ENCODE measurements at regions not wholly inside any gene's neighbourhood (a gene's known extent, or its start where the extent isn't known, plus 50 kb on each side); places are given as distances from the start of the nearest gene placed in this dataset.

DNA sequence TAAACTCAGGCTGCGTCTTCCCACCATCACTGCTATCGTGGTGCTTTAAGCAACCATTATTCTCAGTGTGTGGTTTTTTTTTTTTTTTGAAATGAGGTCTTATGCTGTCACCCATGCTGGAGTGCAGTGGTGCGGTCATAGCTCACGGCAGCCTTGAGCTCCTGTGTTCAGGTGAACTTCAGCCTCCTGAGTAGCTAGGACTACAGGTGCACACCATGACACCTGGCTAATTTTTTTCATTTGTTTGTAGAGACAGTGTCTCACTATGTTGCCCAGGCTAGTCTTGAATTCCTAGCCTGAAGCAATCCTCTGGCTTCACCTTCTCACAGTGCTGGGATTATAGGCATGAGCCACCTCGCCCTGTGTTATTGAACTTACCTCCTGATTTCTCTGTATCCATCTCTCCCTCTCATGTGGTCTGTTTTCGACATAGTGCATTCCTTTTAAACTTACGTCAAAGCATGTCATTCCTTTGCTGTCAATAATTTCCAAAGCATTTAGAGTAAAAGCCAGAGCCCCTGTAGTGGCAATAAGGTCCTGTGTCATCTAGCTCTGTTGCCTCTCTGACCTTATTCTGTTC lies 255.5 kb downstream of the SNAPC1 start:
- Mint-ChIP-seq H3K27me3 (ENCODE audit: low read depth in 3 of 3) (peaks cover 2 to 3% (median 2%) of the 10 kb centered on the region in 3 donors), H3K9me3 (no peaks in the 10 kb centered on the region), H3K27ac (no peak overlapping the region), H3K4me3 (no peak overlapping the region), H3K4me1 (no peaks in the 10 kb centered on the region), H3K36me3 (peaks cover 0 to 3% (median 3%) of the 10 kb centered on the region in 3 donors)
- DNase-seq = no peak

DNA sequence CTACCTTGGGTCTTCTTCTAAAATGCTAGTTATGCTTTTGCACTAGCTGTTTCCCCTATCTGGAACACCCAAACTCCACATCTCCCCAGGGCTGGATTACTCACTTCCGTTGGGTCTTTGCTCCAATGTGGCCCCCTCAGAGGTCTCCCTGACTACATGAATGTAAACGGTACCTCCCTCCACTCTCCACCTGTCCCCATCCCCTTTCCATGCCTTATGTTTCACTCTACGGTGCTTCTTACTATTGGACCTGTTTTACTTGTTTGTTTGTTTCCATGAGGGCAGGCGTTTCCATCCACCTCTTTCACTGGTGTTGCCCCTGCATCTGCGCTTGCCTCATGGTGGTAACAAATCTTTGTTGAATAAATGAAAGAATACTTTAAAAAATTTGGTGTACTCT lies 256.4 kb downstream of the SNAPC1 start:
- peaks cover 4 to 6% (median 6%) of the 10 kb centered on the region in 3 donors for H3K27me3 Mint-ChIP-seq (ENCODE audit: low read depth in 3 of 3)
- H3K4me3 Mint-ChIP-seq = no peak overlapping the region
- DNase-seq = no peak
- H3K4me1 Mint-ChIP-seq = no peaks in the 10 kb centered on the region
- H3K36me3 Mint-ChIP-seq = peaks cover 0 to 3% (median 3%) of the 10 kb centered on the region in 3 donors
- no peaks in the 10 kb centered on the region for H3K9me3 Mint-ChIP-seq
- no peak overlapping the region for H3K27ac Mint-ChIP-seq

DNA sequence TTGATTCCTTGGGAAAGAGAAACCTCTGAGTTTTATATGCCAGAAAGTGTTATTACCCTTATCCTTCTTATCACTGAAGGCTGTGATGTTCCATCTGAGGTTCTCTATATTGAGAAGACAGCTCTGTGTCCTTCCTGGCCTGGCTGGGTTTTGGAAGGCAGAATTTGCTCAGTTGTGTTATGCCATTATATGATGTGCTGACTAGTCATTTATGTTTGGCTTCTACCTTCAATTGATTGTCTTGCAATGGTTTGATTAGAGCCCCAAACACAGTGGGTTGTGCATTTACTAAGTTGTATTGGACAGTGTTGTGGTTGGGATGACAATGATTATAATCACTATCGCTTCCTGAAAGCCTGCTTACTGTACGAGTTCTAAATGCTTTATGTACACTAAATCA lies 265.7 kb downstream of the SNAPC1 start:
- DNase-seq = no peak
- Mint-ChIP-seq H3K4me1 (no peaks in the 10 kb centered on the region), H3K4me3 (no peak overlapping the region), H3K27ac (no peak overlapping the region), H3K36me3 (peaks cover 0 to 15% (median 4%) of the 10 kb centered on the region in 3 donors), H3K9me3 (peaks cover 0 to 6% (median 0%) of the 10 kb centered on the region in 6 donors), H3K27me3 (ENCODE audit: low read depth in 3 of 3) (peaks cover 3 to 4% (median 4%) of the 10 kb centered on the region in 3 donors)

DNA sequence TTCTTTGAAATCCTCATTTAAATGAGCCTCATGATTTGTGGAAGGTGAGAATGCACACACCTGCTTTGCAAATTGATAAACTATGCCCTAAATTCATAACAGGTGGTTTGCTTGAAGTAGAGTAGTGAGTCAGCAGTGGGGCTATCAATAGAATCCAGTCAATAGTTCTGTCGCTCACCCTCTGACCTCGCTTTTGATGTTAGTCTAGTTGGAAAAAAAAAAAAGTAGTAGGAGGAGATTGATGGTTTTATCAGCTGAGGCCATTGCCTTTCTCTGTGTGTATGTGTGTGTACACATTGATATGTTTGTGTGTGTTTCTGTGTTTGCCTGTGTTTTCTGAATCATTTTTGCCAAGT lies 267.3 kb downstream of the SNAPC1 start:
- Mint-ChIP-seq H3K27me3 (ENCODE audit: low read depth in 3 of 3) (peaks cover 0 to 3% (median 0%) of the 10 kb centered on the region in 3 donors), H3K9me3 (peaks cover 0 to 11% (median 0%) of the 10 kb centered on the region in 6 donors), H3K4me1 (peaks cover 2 to 5% of the 10 kb centered on the region in 2 donors), H3K4me3 (no peak overlapping the region), H3K36me3 (peaks cover 0 to 13% (median 4%) of the 10 kb centered on the region in 3 donors), H3K27ac (no peak overlapping the region)
- no peak for DNase-seq

DNA sequence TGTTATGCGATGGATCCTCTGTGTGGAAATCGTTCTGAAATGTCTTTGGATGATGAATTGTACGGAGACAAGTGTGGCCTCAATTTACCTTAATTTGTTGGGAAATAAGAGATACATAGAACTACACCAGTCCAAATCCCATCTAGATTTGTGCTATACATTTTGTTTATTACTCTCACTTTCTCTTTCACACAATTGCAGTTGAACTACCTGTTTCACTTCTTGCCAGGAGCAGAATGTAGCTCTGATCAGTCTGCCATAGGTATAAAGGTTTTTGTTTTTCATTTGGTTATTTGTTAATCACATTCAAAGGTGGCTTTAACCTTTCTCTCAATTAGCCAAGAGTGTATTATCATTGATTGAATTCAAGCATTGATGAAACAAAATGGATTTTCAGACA lies 268.2 kb downstream of the SNAPC1 start:
- peaks cover 0 to 8% (median under 1%) of the 10 kb centered on the region in 3 donors for H3K36me3 Mint-ChIP-seq
- peaks cover 0 to 2% (median 0%) of the 10 kb centered on the region in 3 donors for H3K27me3 Mint-ChIP-seq (ENCODE audit: low read depth in 3 of 3)

DNA sequence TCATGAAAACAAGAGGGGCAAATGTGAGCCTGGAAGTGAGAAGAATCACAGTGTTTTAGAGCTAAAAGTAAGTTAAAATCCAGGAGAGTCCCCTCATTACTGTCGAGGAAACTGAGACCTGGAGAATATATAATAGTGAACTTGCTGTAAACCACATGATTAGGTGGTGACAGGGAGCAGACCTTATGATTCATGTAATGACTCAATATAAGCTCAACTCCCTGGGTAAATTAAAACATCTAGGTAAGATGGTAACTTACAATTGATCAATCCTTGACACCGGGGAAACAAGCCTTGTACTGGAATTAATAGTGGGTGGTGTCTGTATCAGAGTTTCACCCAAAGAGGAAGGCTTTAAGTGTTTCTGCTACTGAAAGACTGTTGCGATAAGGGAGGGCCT lies 269.3 kb downstream of the SNAPC1 start:
- Mint-ChIP-seq H3K27ac (no peak overlapping the region), H3K9me3 (peaks cover 0 to 5% (median 0%) of the 10 kb centered on the region in 6 donors), H3K36me3 (peaks cover 0 to 8% (median 0%) of the 10 kb centered on the region in 3 donors), H3K4me1 (peaks cover 9 to 13% of the 10 kb centered on the region in 2 donors), H3K4me3 (no peak overlapping the region), H3K27me3 (ENCODE audit: low read depth in 3 of 3) (peaks cover 0 to 2% (median 0%) of the 10 kb centered on the region in 3 donors)
- DNase-seq = no peak

More for the DNA sequence above, 268.2 kb downstream of the SNAPC1 start:
- H3K4me1 Mint-ChIP-seq = peaks cover 9 to 13% of the 10 kb centered on the region in 2 donors
- no peak overlapping the region for H3K4me3 Mint-ChIP-seq
- H3K27ac Mint-ChIP-seq = no peak overlapping the region
- peaks cover 0 to 5% (median 0%) of the 10 kb centered on the region in 6 donors for H3K9me3 Mint-ChIP-seq
- DNase-seq = no peak

DNA sequence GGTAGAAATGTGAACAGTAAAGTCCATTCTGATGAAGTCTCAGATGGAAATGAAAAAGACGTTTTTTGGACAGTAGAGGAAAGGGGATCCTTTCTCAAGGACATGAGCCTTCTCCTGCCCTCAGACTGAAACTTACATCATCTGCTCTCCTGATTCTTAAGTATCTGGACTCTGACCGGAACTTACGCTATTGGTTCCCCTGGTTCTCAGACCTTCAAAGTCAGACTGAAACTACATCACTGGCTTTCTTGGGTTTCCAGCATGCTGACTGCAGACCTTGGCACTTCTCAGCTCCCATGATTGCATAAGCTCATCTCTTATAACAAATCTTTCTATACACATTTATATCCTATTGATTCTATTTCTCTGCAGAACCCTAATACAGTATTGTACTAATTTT lies 291.0 kb downstream of the SNAPC1 start:
- Mint-ChIP-seq H3K4me3 (no peak overlapping the region), H3K27me3 (ENCODE audit: low read depth in 3 of 3) (peaks cover 2 to 7% (median 5%) of the 10 kb centered on the region in 3 donors), H3K36me3 (peaks cover 0 to 11% (median 0%) of the 10 kb centered on the region in 3 donors), H3K9me3 (no peaks in the 10 kb centered on the region), H3K27ac (no peak overlapping the region), H3K4me1 (no peaks in the 10 kb centered on the region)
- no peak for DNase-seq

DNA sequence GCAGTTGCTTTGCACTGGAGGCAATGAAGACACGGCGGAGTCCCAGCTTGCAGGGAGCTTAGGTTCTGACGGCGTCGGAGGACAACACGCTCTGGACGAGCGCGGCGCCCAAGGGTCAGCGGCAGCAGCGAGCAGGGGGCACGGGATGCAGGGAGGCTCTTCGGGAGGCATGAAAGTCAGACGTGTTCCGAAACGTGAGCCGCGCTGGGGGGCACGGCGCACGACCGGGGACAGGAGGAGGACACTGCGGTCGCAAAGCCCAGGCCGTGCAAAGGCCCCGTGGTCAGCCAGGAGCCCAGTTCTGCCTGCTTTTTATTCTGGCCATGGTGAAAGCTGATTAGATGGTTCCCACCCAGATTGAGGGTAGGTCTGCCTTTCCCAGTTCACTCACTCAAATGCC lies 294.6 kb downstream of the SNAPC1 start:
- H3K9me3 Mint-ChIP-seq = no peaks in the 10 kb centered on the region
- no peak overlapping the region for H3K27ac Mint-ChIP-seq
- no peak for DNase-seq
- H3K4me3 Mint-ChIP-seq = no peak overlapping the region
- peaks cover 2 to 5% (median 5%) of the 10 kb centered on the region in 3 donors for H3K27me3 Mint-ChIP-seq (ENCODE audit: low read depth in 3 of 3)
- peaks cover 2 to 6% of the 10 kb centered on the region in 2 donors for H3K4me1 Mint-ChIP-seq
- peaks cover 0 to 3% (median 0%) of the 10 kb centered on the region in 3 donors for H3K36me3 Mint-ChIP-seq

DNA sequence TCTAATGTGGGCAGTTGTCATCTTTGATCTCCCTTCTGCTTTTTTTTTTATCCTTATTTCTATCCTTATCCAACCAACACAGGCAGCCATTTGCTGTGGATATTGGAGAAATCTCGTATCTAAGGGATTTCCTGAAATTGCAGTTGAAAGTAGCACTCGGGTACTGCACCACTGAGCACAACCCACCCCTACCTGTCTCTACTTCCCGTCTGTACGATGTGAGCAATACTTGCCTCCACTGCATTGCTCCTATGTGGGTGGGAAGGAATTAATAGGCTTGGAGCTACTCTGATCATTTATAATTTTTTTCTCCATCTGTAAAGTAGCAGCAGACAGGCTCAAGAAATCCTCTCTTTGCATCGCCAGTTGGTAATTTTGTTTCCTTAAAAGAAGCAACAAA lies 300.4 kb downstream of the SNAPC1 start:
- DNase-seq = no peak
- H3K27me3 Mint-ChIP-seq (ENCODE audit: low read depth in 3 of 3) = peaks cover 0 to 6% (median 3%) of the 10 kb centered on the region in 3 donors
- no peak overlapping the region for H3K4me3 Mint-ChIP-seq
- H3K36me3 Mint-ChIP-seq = peaks cover 0 to 4% (median 0%) of the 10 kb centered on the region in 3 donors
- H3K4me1 Mint-ChIP-seq = peaks cover 2 to 6% of the 10 kb centered on the region in 2 donors
- H3K27ac Mint-ChIP-seq = no peak overlapping the region
- H3K9me3 Mint-ChIP-seq = no peaks in the 10 kb centered on the region

DNA sequence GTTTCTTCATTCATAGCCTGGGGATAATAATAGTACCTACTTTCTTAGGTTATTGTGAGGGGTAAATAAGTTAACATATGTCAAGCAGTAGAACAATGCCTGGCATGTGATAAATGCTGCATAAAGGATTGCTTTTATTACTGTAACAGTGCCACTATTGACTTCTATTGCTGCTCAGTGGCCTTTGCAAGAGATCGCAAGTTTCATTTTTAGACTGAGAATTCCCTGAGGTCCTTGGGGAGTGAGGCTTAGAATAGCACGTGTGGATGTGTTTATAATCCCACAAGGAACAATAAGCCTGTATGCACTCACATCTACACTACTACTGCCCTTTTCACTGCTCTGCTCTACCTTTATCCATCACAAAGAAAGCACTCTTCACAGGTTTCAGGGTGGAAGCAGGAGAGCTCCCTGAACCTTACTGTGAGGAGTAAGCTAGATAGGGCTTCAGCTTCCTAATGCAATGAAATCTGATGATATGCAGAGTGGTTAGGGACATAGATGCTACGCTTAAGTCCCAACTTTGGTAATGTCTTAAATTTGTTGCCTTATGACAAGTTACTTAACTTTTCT lies 302.6 kb downstream of the SNAPC1 start:
- Mint-ChIP-seq H3K27me3 (ENCODE audit: low read depth in 3 of 3) (peaks cover 0 to 5% (median 3%) of the 10 kb centered on the region in 3 donors), H3K4me3 (no peak overlapping the region), H3K4me1 (peaks cover 2 to 6% of the 10 kb centered on the region in 2 donors), H3K36me3 (peaks cover 0 to 4% (median 0%) of the 10 kb centered on the region in 3 donors), H3K9me3 (no peaks in the 10 kb centered on the region), H3K27ac (no peak overlapping the region)
- no peak for DNase-seq

DNA sequence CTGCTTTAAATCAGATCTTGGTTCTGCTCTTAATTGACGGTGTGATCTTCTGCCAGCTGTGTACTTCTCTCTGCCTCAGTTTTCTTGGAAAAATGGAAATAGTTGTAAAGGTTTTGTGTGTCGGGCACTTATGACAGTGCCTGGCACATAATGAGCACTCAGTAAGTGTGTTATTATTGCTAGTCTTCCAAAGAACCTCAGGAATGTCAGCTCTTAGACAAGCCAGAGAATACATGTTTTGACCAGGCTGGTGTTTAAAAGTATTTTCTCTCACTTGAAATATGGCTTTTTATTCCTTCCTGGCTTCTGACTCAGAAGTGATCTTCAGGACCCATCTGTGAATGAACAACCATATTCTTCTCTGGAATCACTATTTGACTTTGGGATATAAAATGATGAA lies 304.1 kb downstream of the SNAPC1 start:
- no peak overlapping the region for H3K27ac Mint-ChIP-seq

DNA sequence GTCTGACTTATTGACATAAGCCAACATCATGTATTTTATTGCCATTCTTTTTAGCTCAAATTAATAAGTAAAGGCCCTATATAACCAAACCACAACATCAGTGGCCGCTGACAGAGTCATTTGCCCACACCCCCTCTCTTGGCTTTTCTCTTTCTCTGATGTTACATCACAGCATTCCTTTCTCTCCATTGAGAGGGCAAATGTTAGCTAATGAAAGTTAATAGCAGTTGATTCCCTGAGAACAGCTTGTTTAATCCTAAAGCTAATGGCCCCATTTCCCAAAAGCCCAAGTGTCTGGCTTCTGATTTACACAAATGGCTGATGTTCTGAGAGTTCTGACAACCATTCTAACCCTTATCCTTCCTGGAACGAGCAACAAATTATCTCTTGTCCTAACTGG lies 308.8 kb downstream of the SNAPC1 start:
- H3K4me1 Mint-ChIP-seq = peaks cover 5 to 8% of the 10 kb centered on the region in 2 donors
- no peak overlapping the region for H3K4me3 Mint-ChIP-seq
- no peaks in the 10 kb centered on the region for H3K9me3 Mint-ChIP-seq
- H3K27ac Mint-ChIP-seq = peak overlapping the region in 1 of 6 donors; percentile 31
- peaks cover 0 to 9% (median 0%) of the 10 kb centered on the region in 3 donors for H3K36me3 Mint-ChIP-seq
- DNase-seq = no peak
- H3K27me3 Mint-ChIP-seq (ENCODE audit: low read depth in 3 of 3) = peaks cover 0 to 5% (median 3%) of the 10 kb centered on the region in 3 donors

More for the DNA sequence above, 304.1 kb downstream of the SNAPC1 start:
- peaks cover 0 to 4% (median 3%) of the 10 kb centered on the region in 3 donors for H3K27me3 Mint-ChIP-seq (ENCODE audit: low read depth in 3 of 3)
- DNase-seq = no peak
- peaks cover 2 to 5% of the 10 kb centered on the region in 2 donors for H3K4me1 Mint-ChIP-seq
- H3K9me3 Mint-ChIP-seq = no peaks in the 10 kb centered on the region
- H3K36me3 Mint-ChIP-seq = peaks cover 0 to 4% (median 0%) of the 10 kb centered on the region in 3 donors
- no peak overlapping the region for H3K4me3 Mint-ChIP-seq

DNA sequence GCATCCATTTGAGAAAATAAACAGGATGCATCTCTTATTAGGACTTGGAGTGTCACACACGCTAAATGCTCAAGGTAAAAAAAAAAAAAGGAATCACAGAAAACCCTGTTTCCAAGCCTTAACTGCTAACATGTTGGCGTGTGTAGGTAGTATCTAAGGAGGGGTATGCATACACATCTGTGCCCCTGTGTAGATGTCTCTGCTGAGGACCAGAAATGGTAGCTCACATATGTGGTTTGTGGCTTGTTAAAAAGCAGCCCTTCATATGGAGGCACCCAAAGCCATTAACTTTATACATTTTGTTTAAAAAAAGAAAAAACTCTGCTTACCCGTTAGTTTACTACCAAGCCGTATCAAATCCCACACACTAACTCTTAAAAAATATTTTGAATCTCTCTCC lies 314.1 kb downstream of the SNAPC1 start:
- H3K9me3 Mint-ChIP-seq = no peaks in the 10 kb centered on the region
- H3K36me3 Mint-ChIP-seq = peaks cover 0 to 9% (median 0%) of the 10 kb centered on the region in 3 donors
- peaks cover 48 to 51% of the 10 kb centered on the region in 2 donors for H3K4me1 Mint-ChIP-seq
- H3K27ac Mint-ChIP-seq = peak overlapping the region; percentile 69 to 94 (median 87)
- peaks cover 3 to 13% (median 7%) of the 10 kb centered on the region in 3 donors for H3K27me3 Mint-ChIP-seq (ENCODE audit: low read depth in 3 of 3)
- no peak for DNase-seq
- H3K4me3 Mint-ChIP-seq = peak overlapping the region; percentile 25 to 77 (median 70)

DNA sequence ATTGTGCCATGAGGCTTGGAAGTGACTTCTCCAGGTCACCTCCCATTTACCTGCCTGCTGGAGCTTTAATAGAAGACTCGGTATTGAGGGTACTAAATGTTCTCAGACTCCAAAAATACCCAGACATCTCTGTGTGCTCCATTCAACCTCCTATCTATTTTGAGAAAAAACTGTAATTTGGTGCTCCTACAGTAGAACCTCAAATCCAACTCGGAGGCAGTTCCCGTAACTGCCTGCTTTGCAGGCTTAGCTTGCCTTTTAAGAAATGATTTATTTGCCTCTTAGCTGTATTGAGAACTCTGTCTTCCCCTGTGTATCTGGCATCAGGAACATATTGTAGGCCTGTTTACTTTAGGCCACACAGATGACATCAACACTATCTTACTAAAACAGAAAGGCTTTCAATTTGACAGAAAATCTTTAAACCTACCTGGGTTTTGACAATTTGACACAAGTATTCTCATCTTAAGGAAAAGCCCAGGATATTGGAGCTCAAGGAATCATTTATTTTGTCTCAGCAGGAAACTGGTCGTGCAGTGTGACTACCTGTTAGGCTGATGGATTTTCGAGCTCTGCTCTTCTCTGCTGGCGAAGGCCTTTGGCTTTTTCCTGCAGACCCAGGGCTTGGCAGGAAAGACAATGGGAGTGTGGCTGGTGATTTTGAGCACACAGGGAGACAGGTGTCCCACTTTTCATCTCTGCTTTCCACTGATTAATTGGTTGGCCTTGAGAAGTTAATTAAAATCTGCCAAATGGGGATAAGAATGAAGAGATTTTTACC lies 314.8 kb downstream of the SNAPC1 start:
- peak overlapping the region; percentile 69 to 94 (median 87) for H3K27ac Mint-ChIP-seq
- H3K4me3 Mint-ChIP-seq = peak overlapping the region; percentile 25 to 77 (median 70)
- no peak for DNase-seq
- peaks cover 53 to 57% of the 10 kb centered on the region in 2 donors for H3K4me1 Mint-ChIP-seq
- peaks cover 0 to 9% (median 0%) of the 10 kb centered on the region in 3 donors for H3K36me3 Mint-ChIP-seq
- no peaks in the 10 kb centered on the region for H3K9me3 Mint-ChIP-seq
- H3K27me3 Mint-ChIP-seq (ENCODE audit: low read depth in 3 of 3) = peaks cover 3 to 13% (median 7%) of the 10 kb centered on the region in 3 donors
